ENCODE measurements at regions not wholly inside any gene's neighbourhood (a gene's known extent, or its start where the extent isn't known, plus 50 kb on each side); places are given as distances from the start of the nearest gene placed in this dataset.

DNA sequence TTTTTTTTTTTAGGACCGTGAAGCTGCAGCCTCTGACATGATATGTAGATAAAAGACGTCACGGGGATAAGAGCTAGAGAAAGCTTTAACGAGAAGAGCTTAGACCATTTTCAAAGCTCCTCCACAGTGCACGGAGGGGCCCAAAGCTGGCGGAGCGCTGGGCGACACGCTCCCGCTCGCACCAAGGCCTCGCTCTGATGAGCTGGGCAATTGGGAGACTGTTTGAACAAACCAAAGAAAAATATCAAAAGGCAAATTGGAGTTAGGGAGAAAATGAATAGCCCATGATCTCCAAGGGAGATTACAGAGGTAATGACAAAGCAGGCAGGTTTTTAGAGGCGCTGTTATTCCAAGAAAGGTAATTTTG is 179.4 kb downstream of the SREK1 start:
- H3K27ac ChIP-seq (ENCODE audit: low read depth, low read length): no peak overlapping the region
- no peak overlapping the region for H3K14ac ChIP-seq (ENCODE audit: insufficient read length)
- no peak overlapping the region for H4K5ac ChIP-seq (ENCODE audit: insufficient read length, low read depth, low read length)
- H3K23me2 ChIP-seq (ENCODE audit: low read depth, low read length): no peaks in the 10 kb centered on the region; the same call in 1 of the 2 replicates
- H2BK12ac ChIP-seq (ENCODE audit: low read depth, low read length): no peak overlapping the region
- FAIRE-seq: no peak
- no peak overlapping the region for H3K9ac ChIP-seq (replicated peaks in 1 of 4; ENCODE audit: extremely low read depth in 1 of 4, low read depth in 3 of 4, low read length in 3 of 4)
- 96% methylated on average over 12 of the region's 13 CpGs; no CpG with 5 or more reads in 1 of the 2 experiments for WGBS, 2 experiments (ENCODE audit: extremely low coverage in 1 of 2, insufficient coverage in 1 of 2, insufficient read length in 1 of 2, insufficient replicate concordance in 2 of 2, low coverage in 1 of 2, low lambda C conversion rate in 2 of 2, missing lambda C conversion rate in 1 of 2)
- no peak overlapping the region for H4K91ac ChIP-seq (replicated peaks; ENCODE audit: insufficient read length, low read length)
- H2AK5ac ChIP-seq (ENCODE audit: low read depth, low read length): no peak overlapping the region
- H3K36me3 ChIP-seq (ENCODE audit: control insufficient read depth in 2 of 4, insufficient read depth in 4 of 4, low read length in 3 of 4): no peaks in the 10 kb centered on the region
- H2AFZ ChIP-seq (ENCODE audit: low read length): no peak overlapping the region
- no peaks in the 10 kb centered on the region for H4K20me1 ChIP-seq (replicated peaks in 1 of 2; ENCODE audit: control insufficient read depth in 1 of 2, insufficient read depth in 2 of 2, low read length in 2 of 2)
- H4K8ac ChIP-seq (ENCODE audit: extremely low read depth, insufficient read depth, low read length): no peak overlapping the region
- CTCF ChIA-PET (ENCODE audit: partially characterized antibody): interaction anchor here (0.7 to 10.4 kb wide), 3 partner anchors 16 to 254 kb away, joined by 4 to 96 read pairs (median 6); no protein-coding TSS in a partner anchor
- no peaks in the 10 kb centered on the region for H3K9me3 ChIP-seq (ENCODE audit: insufficient read depth in 2 of 2, low read depth in 1 of 2, low read length in 1 of 2)
- H2BK5ac ChIP-seq (ENCODE audit: low read depth, low read length): no peak overlapping the region
- H2BK20ac ChIP-seq (ENCODE audit: low read length): no peak overlapping the region
- DNase-seq (ENCODE audit: low read depth in 1 of 2, low spot score in 2 of 2): no peak
- no peak overlapping the region for H2BK15ac ChIP-seq (ENCODE audit: low read length)
- no peak overlapping the region for H2BK120ac ChIP-seq (replicated peaks; ENCODE audit: low read depth, low read length)
- no peak overlapping the region for H3K4me3 ChIP-seq (ENCODE audit: extremely low read depth in 1 of 4, insufficient read depth in 2 of 4, low read depth in 3 of 4, low read length in 4 of 4)
- no peak overlapping the region for H3K56ac ChIP-seq (replicated peaks; ENCODE audit: insufficient read length, low read depth, low read length)
- H3K79me1 ChIP-seq (ENCODE audit: low read depth, low read length): no peaks in the 10 kb centered on the region
- H3K23ac ChIP-seq (ENCODE audit: insufficient read length): no peak overlapping the region
- POLR2A ChIA-PET (ENCODE audit: partially characterized antibody): no interaction called here
- no peak overlapping the region for H3K4ac ChIP-seq (replicated peaks; ENCODE audit: insufficient read length, low read depth, low read length)
- H3K79me2 ChIP-seq (ENCODE audit: control insufficient read depth in 1 of 2, insufficient read depth in 2 of 2, low read length in 2 of 2): no peaks in the 10 kb centered on the region
- no peak overlapping the region for H3K4me2 ChIP-seq (ENCODE audit: insufficient read depth in 1 of 2, low read depth in 2 of 2, low read length in 2 of 2)
- no peaks in the 10 kb centered on the region for H3K4me1 ChIP-seq (replicated peaks in 1 of 4; ENCODE audit: control insufficient read depth in 3 of 4, insufficient read depth in 4 of 4, low read length in 3 of 4)
- H3K27me3 ChIP-seq (replicated peaks in 1 of 4; ENCODE audit: control insufficient read depth in 3 of 4, extremely low read depth in 1 of 4, insufficient read depth in 3 of 4, low read length in 3 of 4): no peaks in the 10 kb centered on the region
- no peak overlapping the region for H3K18ac ChIP-seq (ENCODE audit: extremely low read depth, low read length)
- TF ChIP-seq SP2 (IDR thresholded peaks at IDR 0.05; ENCODE audit: low read length) (no peak), SP4 (IDR thresholded peaks at IDR 0.05; ENCODE audit: low read length) (no peak)
- TF ChIP-seq, protein P1, sequence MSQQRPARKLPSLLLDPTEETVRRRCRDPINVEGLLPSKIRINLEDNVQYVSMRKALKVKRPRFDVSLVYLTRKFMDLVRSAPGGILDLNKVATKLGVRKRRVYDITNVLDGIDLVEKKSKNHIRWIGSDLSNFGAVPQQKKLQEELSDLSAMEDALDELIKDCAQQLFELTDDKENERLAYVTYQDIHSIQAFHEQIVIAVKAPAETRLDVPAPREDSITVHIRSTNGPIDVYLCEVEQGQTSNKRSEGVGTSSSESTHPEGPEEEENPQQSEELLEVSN (IDR thresholded peaks at IDR 0.05): no peak
